Stimulated activated CD8-positive, alpha-beta memory T cell treated with anti-CD3 and anti-CD28 coated beads, Interleukin-7, amount 100 ng/mL, for 48 hours (primary cell): ENCODE measurements at regions not wholly inside any gene's neighbourhood (a gene's known extent, or its start where the extent isn't known, plus 50 kb on each side); places are given as distances from the start of the nearest gene placed in this dataset.
"Not testable (repeated sequence)": the region's sequence is repeated elsewhere in the genome, so short reads cannot be mapped to it uniquely, and the experiment has no call there.

Experiments used
- DNase-seq, 2 donors: peaks; one replicate each; pipeline ENCODE4 v3.0.0-alpha.2; 2020; ENCODE audit warnings: low read depth in 1 of 2; ENCODE audit errors: extremely low read depth in 1 of 2

DNA sequence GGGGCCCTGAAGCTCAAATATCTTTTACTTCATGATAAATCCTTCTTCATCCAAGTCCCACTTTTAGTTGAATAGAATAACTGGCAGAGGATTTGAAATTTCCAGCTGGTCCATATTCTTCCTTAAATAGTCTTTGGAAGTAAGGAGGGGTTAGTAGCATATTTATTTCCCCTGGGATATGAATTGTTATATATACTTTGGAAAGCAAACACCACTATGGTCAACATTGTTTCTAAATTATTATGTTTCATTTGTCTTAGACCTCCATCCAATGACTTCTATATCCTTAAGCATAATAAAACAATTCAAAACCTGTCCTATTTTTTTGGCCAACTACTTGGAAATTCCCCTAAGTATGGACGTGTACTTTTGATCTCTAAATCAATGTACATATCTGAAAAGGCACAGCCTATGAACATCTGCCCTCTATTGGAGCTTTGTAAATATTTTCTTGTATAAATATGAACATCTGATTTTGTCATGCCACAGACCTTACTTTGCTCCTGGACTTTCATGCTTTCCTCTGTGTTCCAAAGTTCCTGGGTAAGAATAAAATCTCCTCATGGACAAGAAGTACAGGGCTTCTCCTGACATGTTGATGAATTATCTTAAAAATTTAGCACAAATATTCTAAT is 1212.0 kb downstream of the GALC start:
- DNase-seq = no peak

DNA sequence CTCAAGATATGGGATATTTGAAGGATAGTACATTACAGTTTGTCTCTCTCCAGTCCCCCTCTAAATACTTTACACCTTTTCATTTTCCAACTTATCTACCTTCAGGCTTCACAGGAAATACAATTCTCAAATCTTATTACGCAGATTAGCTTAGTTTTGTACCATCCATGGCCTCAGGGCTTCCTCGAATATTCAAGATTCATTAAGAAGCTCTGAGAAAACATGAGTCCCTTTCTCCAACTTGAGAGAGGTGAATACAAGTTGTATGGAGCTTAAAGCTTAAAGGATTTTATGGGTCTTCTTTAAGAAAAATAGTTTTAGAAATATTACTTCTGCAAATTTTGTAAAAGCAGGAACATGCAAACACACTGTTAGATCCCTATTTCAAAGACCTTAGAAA is 1212.5 kb downstream of the GALC start:
- no peak for DNase-seq

GRCh38 chr14:86779416-86779815 is 1213.6 kb downstream of the GALC start:
- no peak for DNase-seq

DNA sequence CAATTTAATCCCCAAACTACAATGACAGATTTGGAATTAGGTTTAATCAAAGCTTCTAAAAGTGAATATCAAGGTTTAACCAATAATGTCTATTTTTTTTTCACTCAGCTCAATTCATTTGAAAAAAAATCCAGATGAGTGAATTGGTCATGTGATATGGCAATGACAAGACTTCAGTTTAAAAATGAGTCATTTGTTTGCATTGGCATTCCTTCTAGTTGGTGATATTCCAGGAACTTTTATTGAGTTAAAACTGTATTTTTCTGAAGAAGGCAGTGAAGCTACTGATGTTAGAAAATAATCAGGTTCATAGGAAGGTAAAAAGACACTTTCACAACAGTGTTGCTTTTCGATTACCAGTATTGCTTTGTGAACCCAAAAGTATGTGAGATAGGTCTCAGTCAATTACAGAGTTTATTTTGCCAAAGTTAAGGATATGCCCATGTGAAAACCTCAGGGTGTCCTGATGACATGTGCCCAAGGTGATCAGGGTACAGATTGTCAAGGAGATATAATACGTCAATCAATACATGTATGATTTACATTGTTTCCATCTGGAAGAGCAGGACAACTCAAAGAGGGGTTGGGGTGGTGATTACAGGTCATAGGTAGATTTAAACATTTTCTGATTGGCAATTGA is 1214.9 kb downstream of the GALC start:
- no peak for DNase-seq

- DNase-seq = not testable (repeated sequence)
Observed at GRCh38 chr14:86775896-86776295, 1217.1 kb downstream of the GALC start.

- DNase-seq = no peak
Observed at GRCh38 chr14:86774916-86775315, 1218.1 kb downstream of the GALC start.

DNA sequence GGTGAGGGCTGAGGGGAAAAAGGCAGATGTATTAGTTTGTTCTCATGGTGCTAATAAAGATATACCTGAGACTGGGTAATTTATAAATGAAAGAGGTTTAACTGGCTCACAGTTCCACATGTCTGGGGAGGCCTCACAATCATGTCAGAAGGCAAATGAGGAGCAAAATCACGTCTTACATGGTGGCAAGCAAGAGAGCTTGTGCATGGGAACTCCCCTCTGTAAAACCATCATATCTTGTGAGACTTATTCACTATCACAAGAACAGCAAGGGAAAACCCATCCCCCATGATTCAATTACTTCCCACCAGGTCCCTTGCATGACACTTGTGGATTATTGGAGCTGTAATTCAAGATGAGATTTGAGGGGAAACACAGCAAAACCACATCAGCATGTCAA is 1220.9 kb downstream of the GALC start:
- DNase-seq = no peak

DNA sequence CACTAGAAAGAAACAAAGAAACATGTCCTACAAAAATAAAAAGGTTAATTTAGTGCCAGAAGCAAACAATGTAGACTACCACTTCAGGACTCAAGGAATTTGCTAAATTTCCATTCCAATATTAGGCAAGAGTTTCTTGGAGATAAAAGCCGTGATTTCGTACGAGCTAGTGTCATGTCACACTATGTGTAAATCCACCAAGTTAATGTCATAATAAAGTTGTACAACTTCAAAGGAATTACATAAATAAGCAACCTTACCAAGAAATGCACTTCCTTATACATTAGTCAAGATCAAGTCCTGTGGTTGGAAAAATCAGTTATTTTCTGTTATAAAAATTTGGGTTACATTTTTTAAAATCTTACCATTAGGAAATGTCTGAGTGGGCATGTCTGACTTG is 1222.8 kb downstream of the GALC start:
- no peak for DNase-seq

GRCh38 chr14:86766469-86766868 is 1226.5 kb downstream of the GALC start:
- DNase-seq = no peak

- DNase-seq = no peak
Observed at GRCh38 chr14:86761611-86762010, 1231.4 kb downstream of the GALC start.

DNA sequence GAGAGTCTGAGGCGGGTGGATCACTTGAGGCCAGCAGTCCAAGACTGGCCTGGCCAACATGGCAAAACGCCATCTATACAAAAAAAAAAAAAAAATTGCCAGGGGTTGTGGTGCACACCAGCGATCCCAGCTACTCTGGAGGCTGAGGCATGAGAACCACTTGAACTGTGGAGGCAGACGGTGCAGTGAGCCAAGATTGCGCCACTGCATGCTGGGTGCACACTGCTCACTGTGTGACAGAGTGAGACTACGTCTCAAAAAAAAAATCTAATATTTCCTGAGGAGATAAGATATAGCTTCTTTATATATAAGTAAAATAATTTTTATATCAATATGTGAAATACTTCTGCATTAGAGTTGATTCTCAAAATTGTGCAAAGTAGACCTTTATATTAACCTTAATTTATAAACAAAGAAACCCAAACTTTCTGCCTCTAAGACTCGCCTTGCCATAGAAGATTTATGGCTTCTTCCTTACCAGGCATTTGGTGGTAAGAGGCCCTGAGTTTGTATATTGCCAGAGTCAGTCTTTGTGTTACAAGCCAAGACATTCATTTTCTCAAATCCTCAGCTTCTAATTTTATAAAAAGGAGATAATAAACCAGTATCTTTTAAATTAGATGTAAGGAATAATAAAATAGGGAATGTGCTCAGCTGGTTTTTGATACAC is 1226.7 kb downstream of the FLRT2 start:
- DNase-seq = no peak

- DNase-seq = not testable (repeated sequence)
Observed at GRCh38 chr14:86750488-86750887, 1220.5 kb downstream of the FLRT2 start.

GRCh38 chr14:86739761-86740160 is 1209.8 kb downstream of the FLRT2 start:
- DNase-seq = no peak

GRCh38 chr14:86731427-86731826 is 1201.5 kb downstream of the FLRT2 start:
- DNase-seq = not testable (repeated sequence)

DNA sequence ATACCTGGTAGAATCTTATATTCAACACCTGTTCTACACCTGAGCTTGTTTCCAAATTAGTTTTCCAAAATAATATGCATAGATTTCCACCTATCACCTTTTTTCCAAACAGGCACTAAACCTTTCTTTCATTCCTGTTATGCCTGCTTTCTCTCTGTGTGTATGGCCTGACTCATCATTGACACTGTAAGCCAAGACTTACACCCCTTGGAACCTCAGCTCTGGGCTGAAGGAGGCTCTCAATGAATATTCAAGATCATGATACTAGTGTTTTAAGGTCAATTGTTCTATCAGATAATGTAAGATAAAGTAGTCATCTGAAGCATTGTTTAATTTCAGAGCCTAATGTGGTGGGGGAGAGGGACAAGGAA is 1193.3 kb downstream of the FLRT2 start:
- no peak for DNase-seq

DNA sequence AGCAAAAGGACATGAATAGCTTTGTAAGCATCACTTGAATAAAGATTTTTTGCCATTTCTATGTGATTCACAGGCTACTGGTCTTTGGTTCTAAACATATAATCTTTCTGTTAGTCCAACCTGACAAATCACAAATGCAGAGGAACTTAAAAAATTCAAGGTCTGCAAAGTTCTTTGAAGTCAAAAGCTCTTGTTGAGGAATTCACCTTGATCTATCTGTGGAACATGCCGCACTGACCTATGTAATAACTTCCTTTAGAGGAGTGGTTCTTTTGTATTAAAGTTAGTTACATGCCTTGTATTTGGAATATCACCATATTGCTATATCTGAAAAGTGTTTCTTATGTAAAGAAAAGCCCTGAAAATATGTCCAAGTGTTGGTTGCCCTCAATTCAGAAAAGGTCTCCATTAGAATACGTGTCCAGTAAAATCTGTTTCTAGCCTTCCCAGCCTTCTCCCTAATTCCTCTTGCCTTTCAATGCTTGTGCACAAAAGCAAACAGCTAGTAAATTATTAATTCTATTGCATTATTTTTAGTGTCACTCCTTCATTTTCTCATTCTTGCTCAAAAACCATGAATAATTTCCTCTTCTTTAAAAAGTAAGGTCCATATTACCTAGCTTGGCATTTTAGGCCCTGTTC is 1192.8 kb downstream of the FLRT2 start:
- no peak for DNase-seq

- no peak for DNase-seq
Observed at GRCh38 chr14:86714575-86714974, 1184.6 kb downstream of the FLRT2 start.

- no peak for DNase-seq
Observed at GRCh38 chr14:86714153-86714552, 1184.2 kb downstream of the FLRT2 start.

DNA sequence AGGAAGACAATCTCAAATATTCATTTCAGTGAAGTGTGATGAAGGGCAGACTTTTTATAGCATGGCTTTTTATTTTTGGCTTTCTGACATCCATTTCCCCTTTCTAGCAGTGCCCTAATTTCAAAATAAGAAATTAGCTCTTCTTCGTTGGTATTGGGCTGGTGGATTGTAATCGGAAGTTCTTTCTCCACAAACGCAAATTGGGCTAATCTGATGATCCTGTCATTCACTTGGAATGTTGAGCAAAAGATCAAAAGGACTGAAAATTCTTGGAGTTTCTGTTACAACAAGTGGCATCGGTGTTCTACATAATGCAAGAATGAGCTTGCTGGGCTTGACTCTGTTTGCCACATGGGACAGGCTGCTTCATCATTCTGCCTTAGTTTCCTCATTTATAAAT is 1182.8 kb downstream of the FLRT2 start:
- DNase-seq = no peak

DNA sequence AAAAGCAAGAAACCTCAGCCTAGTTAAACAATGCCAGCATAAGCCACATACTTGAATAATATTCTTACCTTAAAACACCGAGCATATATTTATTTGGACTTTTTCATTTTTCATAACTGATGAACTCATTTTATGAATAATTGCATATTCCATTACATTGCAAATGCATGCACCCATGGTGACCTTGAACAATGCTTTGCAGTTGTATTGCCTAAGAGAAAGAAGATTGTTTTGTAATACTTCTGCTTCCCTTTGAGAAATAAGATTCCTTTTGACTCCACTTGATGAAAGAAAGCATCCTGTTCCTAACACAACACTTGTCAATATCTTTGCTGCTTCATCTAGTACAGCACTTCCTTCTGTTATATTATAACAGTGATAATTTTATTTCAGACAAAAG is 1182.2 kb downstream of the FLRT2 start:
- DNase-seq = no peak

- no peak for DNase-seq
Observed at GRCh38 chr14:86708846-86709339, 1178.9 kb downstream of the FLRT2 start.

- no peak for DNase-seq
Observed at GRCh38 chr14:86707071-86707470, 1177.1 kb downstream of the FLRT2 start.
